Endothelial cell of umbilical vein (primary cell): ENCODE measurements at regions not wholly inside any gene's neighbourhood (a gene's known extent, or its start where the extent isn't known, plus 50 kb on each side); places are given as distances from the start of the nearest gene placed in this dataset.

Experiments
- BruUV-seq: library from RNA; stranded (reverse); fragments of 400-500 nt; replicated peaks from 2 replicates; lab custom pipeline; 2021; lab: Mats Ljungman, UMichigan
- CTCF ChIA-PET: fragments of 300-600, 350-600 bp; sonication (Branson Sonifier 250); formaldehyde crosslinking; loops from one replicate; lab custom pipeline; 2021; ENCODE audit warnings: antibody characterized with exemption, inconsistent platforms; lab: Charles Lee
- POLR2A ChIA-PET: fragments of 300-600, 350-600 bp; sonication (Branson Sonifier 250); formaldehyde crosslinking; loops from one replicate; lab custom pipeline; 2021; ENCODE audit warnings: antibody characterized with exemption, inconsistent platforms; lab: Charles Lee
- DNase-seq: peaks from one replicate; pipeline ENCODE4 v3.0.0-alpha.2; 2011; ENCODE audit warnings: low read depth, low spot score
- FAIRE-seq: peaks from 2 replicates; lab custom pipeline; 2011; peaks lifted over from hg19 to GRCh38; lab: Jason Lieb, UNC
- H2AFZ ChIP-seq: 2 replicates; pipeline ENCODE4 v1.6.0; 2012; ENCODE audit warnings: low read depth, low read length, control low read depth, inconsistent platforms
- H3K27ac ChIP-seq: 2 replicates; pipeline ENCODE4 v1.5.1; 2011; ENCODE audit warnings: low read depth, mild to moderate bottlenecking, control low read depth, low read length, moderate library complexity; ENCODE audit not compliant: insufficient read depth
- H3K27me3 ChIP-seq, 2 experiments: 2 replicates each; pipeline versions ENCODE4 v1.6.0 to v1.6.1; 2011; ENCODE audit warnings: low read length in 2 of 2, mixed read lengths in 1 of 2; ENCODE audit not compliant: control insufficient read depth in 2 of 2, insufficient read depth in 2 of 2
- H3K36me3 ChIP-seq, 2 experiments: 2 replicates in 1 of 2; 3 replicates in 1 of 2; pipeline ENCODE4 v1.5.1; 2011; ENCODE audit warnings: low read length in 2 of 2, mild to moderate bottlenecking in 1 of 2, moderate library complexity in 1 of 2; ENCODE audit not compliant: control insufficient read depth in 2 of 2, insufficient read depth in 2 of 2; ENCODE audit errors: extremely low read depth in 1 of 2
- H3K4me1 ChIP-seq: 3 replicates; pipeline ENCODE4 v1.5.1; 2011; ENCODE audit warnings: mild to moderate bottlenecking, low read length; ENCODE audit not compliant: control insufficient read depth, insufficient read depth; ENCODE audit errors: extremely low read depth
- H3K4me2 ChIP-seq: 2 replicates; pipeline ENCODE4 v1.6.1; 2011; ENCODE audit warnings: low read length, control low read depth, mixed read lengths; ENCODE audit not compliant: insufficient read depth
- H3K4me3 ChIP-seq, 3 experiments: fragments of 200-600 bp in 1 of 3; sonication (generic), shearing (Covaris generic) in 1 of 3; replicated peaks in 1 of 3; 2 replicates each; pipeline ENCODE4 v1.5.1; 2011 to 2016; ENCODE audit warnings: control low read depth in 3 of 3, low read length in 3 of 3, mild to moderate bottlenecking in 2 of 3, inconsistent platforms in 1 of 3, low read depth in 1 of 3, moderate library complexity in 1 of 3; ENCODE audit not compliant: insufficient read depth in 1 of 3
- H3K79me2 ChIP-seq: 2 replicates; pipeline ENCODE4 v1.6.0; 2012; ENCODE audit warnings: low read length, inconsistent platforms; ENCODE audit not compliant: control insufficient read depth, insufficient read depth
- H3K9ac ChIP-seq: replicated peaks from 2 replicates; pipeline ENCODE3; 2011; ENCODE audit warnings: low read length, control low read depth; ENCODE audit not compliant: insufficient read depth; ENCODE audit errors: extremely low read depth
- H3K9me1 ChIP-seq: replicated peaks from 3 replicates; pipeline ENCODE4 v1.6.0; 2011; ENCODE audit warnings: mild to moderate bottlenecking, low read length; ENCODE audit not compliant: control insufficient read depth, insufficient read depth; ENCODE audit errors: extremely low read depth
- H3K9me3 ChIP-seq: replicated peaks from 2 replicates; pipeline ENCODE4 v1.5.1; 2012; ENCODE audit warnings: low read length, inconsistent platforms; ENCODE audit not compliant: control insufficient read depth, insufficient read depth
- H4K20me1 ChIP-seq: replicated peaks from 2 replicates; pipeline ENCODE3; 2011; ENCODE audit warnings: mild to moderate bottlenecking, low read length; ENCODE audit not compliant: control insufficient read depth, insufficient read depth; ENCODE audit errors: extremely low read depth
- EZH2 ChIP-seq: IDR thresholded peaks from 2 replicates; pipeline ENCODE4 v1.6.1; 2012; ENCODE audit warnings: borderline replicate concordance, low read depth, mild to moderate bottlenecking, moderate library complexity, low read length, inconsistent platforms; ENCODE audit not compliant: severe bottlenecking
- FOS ChIP-seq: IDR thresholded peaks from 2 replicates; pipeline ENCODE4 v1.6.1; 2011; ENCODE audit warnings: mild to moderate bottlenecking, low read length, moderate library complexity, borderline replicate concordance; ENCODE audit not compliant: insufficient read depth
- GATA2 ChIP-seq: IDR thresholded peaks from 2 replicates; pipeline ENCODE4 v1.7.0; 2011; ENCODE audit warnings: low read depth, mild to moderate bottlenecking, moderate library complexity, mixed read lengths, low read length; ENCODE audit not compliant: insufficient read length, insufficient read depth
- JUN ChIP-seq: IDR thresholded peaks from 2 replicates; pipeline ENCODE4 v1.6.1; 2011; ENCODE audit warnings: borderline replicate concordance, low read depth; ENCODE audit not compliant: insufficient read length, insufficient read depth
- MYC ChIP-seq: IDR thresholded peaks from one replicate; pipeline ENCODE4 v1.6.1; 2011; ENCODE audit warnings: mild to moderate bottlenecking, low read depth, low read length
- POLR2A ChIP-seq: IDR thresholded peaks from 2 replicates; pipeline ENCODE4 v1.6.1; 2012; ENCODE audit warnings: low read depth, mild to moderate bottlenecking, control low read depth, low read length
- POLR2AphosphoS5 ChIP-seq: IDR thresholded peaks from 2 replicates; pipeline ENCODE4 v1.6.1; 2012; ENCODE audit warnings: low read depth, mild to moderate bottlenecking, control low read depth, low read length, moderate library complexity; ENCODE audit not compliant: insufficient read depth
- dilution Hi-C: fragments of 300-500 bp; cut with MboI; formaldehyde crosslinking; loops from one replicate; pipeline ENCODE4 v1.15.0; 2019; ENCODE audit warnings: low sequenced_read_pairs; ENCODE audit not compliant: extremely low pct_ligation_motif_present
- intact Hi-C: fragments of 100-400 bp; cut with micrococcal nuclease; formaldehyde crosslinking; loops from one replicate; pipeline ENCODE4 v1.10.0; 2022
- TF ChIP-seq, protein P1 (sequence below): IDR thresholded peaks from 2 replicates; pipeline ENCODE4 v1.6.1; 2011; ENCODE audit not compliant: insufficient read depth, insufficient read length
- TF ChIP-seq, protein P2 (sequence below), 2 donors: IDR thresholded peaks; 1 replicate in 1 of 2; 2 replicates in 1 of 2; pipeline ENCODE4 v1.5.1; 2011; ENCODE audit warnings: low read length in 2 of 2, mild to moderate bottlenecking in 2 of 2, moderate library complexity in 2 of 2, control low read depth in 1 of 2, inconsistent platforms in 1 of 2, low read depth in 1 of 2; ENCODE audit not compliant: insufficient read depth in 1 of 2; ENCODE audit errors: extremely low read depth in 1 of 2

GRCh38 chr5:87674235-87674634 lies 261.5 kb upstream of the CCNH start:
- DNase-seq, result no peak
- dilution Hi-C loops, result no loop called here
- Histone ChIP-seq H2AFZ (no peak overlapping the region), H3K27me3 (no peaks in the 10 kb centered on the region), H3K9me1 (no peaks in the 10 kb centered on the region), H4K20me1 (no peaks in the 10 kb centered on the region), H3K27ac (no peak overlapping the region), H3K79me2 (no peaks in the 10 kb centered on the region), H3K9me3 (no peaks in the 10 kb centered on the region), H3K36me3 (no peaks in the 10 kb centered on the region), H3K4me1 (no peaks in the 10 kb centered on the region), H3K4me3 (no peak overlapping the region), H3K4me2 (no peak overlapping the region), H3K9ac (no peak overlapping the region)
- CTCF ChIA-PET, result no interaction called here
- no TSS peak for BruUV-seq
- POLR2A ChIA-PET, result no interaction called here
- FAIRE-seq, result no peak
- intact Hi-C loops, result no loop called here
- TF ChIP-seq EZH2, result no peak
- no peak for TF ChIP-seq POLR2AphosphoS5
- TF ChIP-seq, protein P1, sequence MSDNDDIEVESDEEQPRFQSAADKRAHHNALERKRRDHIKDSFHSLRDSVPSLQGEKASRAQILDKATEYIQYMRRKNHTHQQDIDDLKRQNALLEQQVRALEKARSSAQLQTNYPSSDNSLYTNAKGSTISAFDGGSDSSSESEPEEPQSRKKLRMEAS, result no peak
- TF ChIP-seq, protein P2, sequence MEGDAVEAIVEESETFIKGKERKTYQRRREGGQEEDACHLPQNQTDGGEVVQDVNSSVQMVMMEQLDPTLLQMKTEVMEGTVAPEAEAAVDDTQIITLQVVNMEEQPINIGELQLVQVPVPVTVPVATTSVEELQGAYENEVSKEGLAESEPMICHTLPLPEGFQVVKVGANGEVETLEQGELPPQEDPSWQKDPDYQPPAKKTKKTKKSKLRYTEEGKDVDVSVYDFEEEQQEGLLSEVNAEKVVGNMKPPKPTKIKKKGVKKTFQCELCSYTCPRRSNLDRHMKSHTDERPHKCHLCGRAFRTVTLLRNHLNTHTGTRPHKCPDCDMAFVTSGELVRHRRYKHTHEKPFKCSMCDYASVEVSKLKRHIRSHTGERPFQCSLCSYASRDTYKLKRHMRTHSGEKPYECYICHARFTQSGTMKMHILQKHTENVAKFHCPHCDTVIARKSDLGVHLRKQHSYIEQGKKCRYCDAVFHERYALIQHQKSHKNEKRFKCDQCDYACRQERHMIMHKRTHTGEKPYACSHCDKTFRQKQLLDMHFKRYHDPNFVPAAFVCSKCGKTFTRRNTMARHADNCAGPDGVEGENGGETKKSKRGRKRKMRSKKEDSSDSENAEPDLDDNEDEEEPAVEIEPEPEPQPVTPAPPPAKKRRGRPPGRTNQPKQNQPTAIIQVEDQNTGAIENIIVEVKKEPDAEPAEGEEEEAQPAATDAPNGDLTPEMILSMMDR (IDR thresholded peaks at IDR 0.05; ENCODE audit: extremely low read depth in 1 of 2, insufficient read depth in 1 of 2, low read depth in 1 of 2, low read length in 2 of 2), result no peak
- TF ChIP-seq POLR2A, result no peak
- no peak for TF ChIP-seq FOS
- TF ChIP-seq JUN, result no peak
- TF ChIP-seq MYC, result no peak
- no peak for TF ChIP-seq GATA2
